ENCODE measurements at regions not wholly inside any gene's neighbourhood (a gene's known extent, or its start where the extent isn't known, plus 50 kb on each side); places are given as distances from the start of the nearest gene placed in this dataset.

DNA sequence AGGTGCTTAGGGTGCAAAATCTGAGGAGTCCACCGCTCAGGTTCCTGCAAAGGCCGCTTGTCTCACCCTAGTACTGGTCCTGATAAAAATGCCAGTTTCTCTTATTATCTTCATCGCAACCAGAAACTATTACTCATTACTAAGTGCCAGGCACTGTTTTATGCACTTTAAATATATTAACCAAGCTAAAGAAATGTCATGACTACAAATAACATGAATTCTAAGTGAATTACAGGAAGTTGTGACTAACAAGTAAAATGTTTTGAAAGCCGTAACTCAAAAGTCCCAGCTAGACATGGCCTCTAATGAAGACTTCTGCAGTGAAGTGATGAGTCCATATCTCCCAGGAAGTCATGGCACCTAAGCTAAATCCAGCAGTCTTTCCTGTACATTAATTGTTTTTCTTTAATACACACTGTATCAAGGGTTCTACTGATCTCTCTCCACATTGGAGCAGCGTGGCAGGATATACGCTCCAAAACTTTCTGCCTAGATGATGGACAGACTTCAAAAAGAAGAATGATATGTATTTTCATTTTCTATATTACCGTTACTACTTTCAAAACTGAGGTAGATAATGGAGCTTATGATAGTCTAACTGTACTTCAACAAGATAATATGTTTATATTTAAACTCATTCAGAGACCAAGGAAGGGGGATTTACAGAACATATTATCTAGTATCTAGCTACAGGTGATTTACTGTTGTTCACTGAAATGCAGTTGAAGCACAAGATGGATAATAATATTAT lies 117.3 kb upstream of the ARID2 start:
- DNase-seq (ENCODE audit: extremely low read depth, insufficient read length), result no peak
- Histone ChIP-seq H3K4me3 (replicated peaks; ENCODE audit: low read depth, low read length) (no peak overlapping the region), H3K27me3 (replicated peaks; ENCODE audit: control insufficient read depth, insufficient read depth, low read length) (no peaks in the 10 kb centered on the region), H3K36me3 (ENCODE audit: control insufficient read depth, insufficient read depth, low read length) (no peaks in the 10 kb centered on the region)
- TF ChIP-seq, protein P1, sequence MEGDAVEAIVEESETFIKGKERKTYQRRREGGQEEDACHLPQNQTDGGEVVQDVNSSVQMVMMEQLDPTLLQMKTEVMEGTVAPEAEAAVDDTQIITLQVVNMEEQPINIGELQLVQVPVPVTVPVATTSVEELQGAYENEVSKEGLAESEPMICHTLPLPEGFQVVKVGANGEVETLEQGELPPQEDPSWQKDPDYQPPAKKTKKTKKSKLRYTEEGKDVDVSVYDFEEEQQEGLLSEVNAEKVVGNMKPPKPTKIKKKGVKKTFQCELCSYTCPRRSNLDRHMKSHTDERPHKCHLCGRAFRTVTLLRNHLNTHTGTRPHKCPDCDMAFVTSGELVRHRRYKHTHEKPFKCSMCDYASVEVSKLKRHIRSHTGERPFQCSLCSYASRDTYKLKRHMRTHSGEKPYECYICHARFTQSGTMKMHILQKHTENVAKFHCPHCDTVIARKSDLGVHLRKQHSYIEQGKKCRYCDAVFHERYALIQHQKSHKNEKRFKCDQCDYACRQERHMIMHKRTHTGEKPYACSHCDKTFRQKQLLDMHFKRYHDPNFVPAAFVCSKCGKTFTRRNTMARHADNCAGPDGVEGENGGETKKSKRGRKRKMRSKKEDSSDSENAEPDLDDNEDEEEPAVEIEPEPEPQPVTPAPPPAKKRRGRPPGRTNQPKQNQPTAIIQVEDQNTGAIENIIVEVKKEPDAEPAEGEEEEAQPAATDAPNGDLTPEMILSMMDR (IDR thresholded peaks at IDR 0.05; ENCODE audit: insufficient read depth, low read length, poor library complexity, severe bottlenecking), result no peak

DNA sequence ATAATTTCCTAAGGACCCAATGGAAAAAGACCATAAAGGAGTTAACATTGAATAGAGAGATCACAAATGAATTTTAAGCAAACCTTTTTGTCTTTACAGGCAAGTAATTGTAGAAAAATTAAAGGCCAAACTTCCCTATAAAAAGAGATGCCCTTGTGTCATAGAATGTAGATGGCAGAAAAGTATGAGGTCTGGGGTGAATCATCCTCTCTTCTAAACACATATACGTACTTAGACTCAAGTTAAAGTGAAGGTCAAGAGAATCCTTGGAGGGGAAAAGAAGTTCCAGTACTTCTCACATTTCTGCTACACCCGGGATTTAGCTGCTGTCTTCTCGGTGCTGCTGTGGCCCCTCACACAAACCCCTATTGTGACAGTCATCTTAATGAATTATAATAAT lies 116.2 kb upstream of the ARID2 start:
- TF ChIP-seq, protein P1 (IDR thresholded peaks at IDR 0.05; ENCODE audit: insufficient read depth, low read length, poor library complexity, severe bottlenecking), result no peak
- no peak overlapping the region for H3K4me3 ChIP-seq (replicated peaks; ENCODE audit: low read depth, low read length)
- H3K36me3 ChIP-seq (ENCODE audit: control insufficient read depth, insufficient read depth, low read length), result no peaks in the 10 kb centered on the region
- no peak for DNase-seq (ENCODE audit: extremely low read depth, insufficient read length)
- H3K27me3 ChIP-seq (replicated peaks; ENCODE audit: control insufficient read depth, insufficient read depth, low read length), result no peaks in the 10 kb centered on the region

DNA sequence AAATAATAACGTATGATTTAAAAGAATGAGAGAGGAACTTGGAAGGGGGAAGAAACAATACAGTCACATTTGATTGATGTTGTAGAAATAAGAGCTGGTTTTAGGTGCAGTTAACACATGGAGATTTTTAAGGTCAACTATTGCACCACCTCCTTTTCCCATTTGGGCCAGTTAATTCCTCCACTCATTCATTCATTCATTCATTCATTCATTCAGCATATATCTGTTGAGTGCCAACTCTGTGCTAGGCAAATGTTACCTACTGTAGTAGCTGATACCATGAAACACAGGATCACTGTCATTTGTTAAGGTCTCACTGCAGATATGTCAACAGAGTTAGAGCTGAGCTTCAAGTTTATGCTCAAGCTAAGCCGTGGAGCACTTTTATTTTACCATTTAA lies 115.7 kb upstream of the ARID2 start:
- Histone ChIP-seq H3K36me3 (ENCODE audit: control insufficient read depth, insufficient read depth, low read length) (no peaks in the 10 kb centered on the region), H3K27me3 (replicated peaks; ENCODE audit: control insufficient read depth, insufficient read depth, low read length) (no peaks in the 10 kb centered on the region), H3K4me3 (replicated peaks; ENCODE audit: low read depth, low read length) (no peak overlapping the region)
- no peak for DNase-seq (ENCODE audit: extremely low read depth, insufficient read length)
- TF ChIP-seq, protein P1 (IDR thresholded peaks at IDR 0.05; ENCODE audit: insufficient read depth, low read length, poor library complexity, severe bottlenecking), result no peak

DNA sequence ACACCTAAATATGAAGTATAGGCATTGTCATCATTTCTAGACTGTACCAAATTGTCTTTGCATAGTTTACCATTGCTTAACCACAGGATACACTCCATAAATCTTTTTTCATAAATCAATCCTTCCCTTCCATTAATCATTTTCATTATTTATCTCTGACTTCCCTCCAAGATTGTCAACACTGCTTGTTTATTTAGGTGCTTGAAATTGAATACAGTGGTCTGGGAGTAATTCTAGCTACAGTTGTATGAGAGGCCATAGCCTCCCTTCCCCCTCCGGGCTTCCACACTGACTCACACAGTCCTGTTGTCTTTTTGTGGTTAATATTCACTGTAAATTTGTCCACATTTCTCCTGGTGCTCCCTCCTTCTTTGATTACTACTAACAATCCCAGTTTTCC lies 114.2 kb upstream of the ARID2 start:
- no peak overlapping the region for H3K4me3 ChIP-seq (replicated peaks; ENCODE audit: low read depth, low read length)
- H3K27me3 ChIP-seq (replicated peaks; ENCODE audit: control insufficient read depth, insufficient read depth, low read length), result no peaks in the 10 kb centered on the region
- no peaks in the 10 kb centered on the region for H3K36me3 ChIP-seq (ENCODE audit: control insufficient read depth, insufficient read depth, low read length)
- DNase-seq (ENCODE audit: extremely low read depth, insufficient read length), result no peak
- TF ChIP-seq, protein P1 (IDR thresholded peaks at IDR 0.05; ENCODE audit: insufficient read depth, low read length, poor library complexity, severe bottlenecking), result no peak

DNA sequence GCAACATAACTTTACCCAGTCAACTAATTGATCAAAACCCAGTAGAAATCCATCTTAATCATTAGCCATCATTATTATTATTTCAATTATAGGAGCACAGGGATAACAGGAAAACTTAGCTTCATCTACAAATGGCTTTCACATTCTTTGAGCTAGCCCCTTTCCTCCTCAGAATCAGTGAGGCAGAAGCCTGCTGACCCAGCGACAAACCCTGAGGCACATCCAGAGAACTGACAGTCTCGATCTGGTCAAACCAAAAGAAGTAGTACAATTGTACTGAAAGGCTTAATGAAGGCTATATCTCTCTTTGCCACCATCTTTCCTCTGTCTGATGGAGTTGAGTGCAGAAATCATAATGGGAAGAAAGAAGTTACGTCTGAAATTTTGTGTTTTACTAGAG lies 109.8 kb upstream of the ARID2 start:
- Histone ChIP-seq H3K27me3 (replicated peaks; ENCODE audit: control insufficient read depth, insufficient read depth, low read length) (no peaks in the 10 kb centered on the region), H3K4me3 (replicated peaks; ENCODE audit: low read depth, low read length) (no peak overlapping the region), H3K36me3 (ENCODE audit: control insufficient read depth, insufficient read depth, low read length) (no peaks in the 10 kb centered on the region)
- TF ChIP-seq, protein P1 (IDR thresholded peaks at IDR 0.05; ENCODE audit: insufficient read depth, low read length, poor library complexity, severe bottlenecking), result no peak
- DNase-seq (ENCODE audit: extremely low read depth, insufficient read length), result no peak

DNA sequence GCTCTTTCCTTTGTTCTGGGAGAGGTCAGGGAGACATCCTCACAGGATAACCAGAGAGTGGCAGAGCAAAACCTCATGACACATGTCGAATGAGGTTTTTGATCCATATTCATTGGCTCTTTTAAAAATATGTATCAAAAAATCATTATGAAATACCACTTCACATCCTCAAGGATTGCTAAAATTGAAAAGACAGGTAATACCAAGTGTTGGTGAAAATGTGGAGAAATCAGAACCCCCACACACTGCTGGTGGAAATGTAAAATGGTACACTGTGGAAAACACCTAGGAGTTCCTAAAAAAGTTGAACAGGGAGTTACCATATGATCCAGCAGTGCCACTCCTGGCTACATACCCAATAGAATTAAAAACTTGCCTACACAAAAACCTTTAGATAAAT lies 107.8 kb upstream of the ARID2 start:
- Histone ChIP-seq H3K27me3 (replicated peaks; ENCODE audit: control insufficient read depth, insufficient read depth, low read length) (no peaks in the 10 kb centered on the region), H3K36me3 (ENCODE audit: control insufficient read depth, insufficient read depth, low read length) (no peaks in the 10 kb centered on the region), H3K4me3 (replicated peaks; ENCODE audit: low read depth, low read length) (no peak overlapping the region)
- DNase-seq (ENCODE audit: extremely low read depth, insufficient read length), result no peak
- TF ChIP-seq, protein P1 (IDR thresholded peaks at IDR 0.05; ENCODE audit: insufficient read depth, low read length, poor library complexity, severe bottlenecking), result no peak

Measured in GM06990 (cell line).